ENCODE measurements at regions not wholly inside any gene's neighbourhood (a gene's known extent, or its start where the extent isn't known, plus 50 kb on each side); places are given as distances from the start of the nearest gene placed in this dataset.

- H3K36me3 ChIP-seq, result no peaks in the 10 kb centered on the region
- intact Hi-C loops (cut with DNase I), result no loop called here
- H3K9me3 ChIP-seq, result peaks cover 3 to 7% of the 10 kb centered on the region in 2 donors
- no peaks in the 10 kb centered on the region for H3K4me1 ChIP-seq
- DNase-seq (ENCODE audit: low spot score in 2 of 2), result no peak
- H3K27ac ChIP-seq, result no peak overlapping the region
- H3K4me3 ChIP-seq, result no peak overlapping the region
- no peaks in the 10 kb centered on the region for H3K27me3 ChIP-seq
- TF ChIP-seq, protein P1, sequence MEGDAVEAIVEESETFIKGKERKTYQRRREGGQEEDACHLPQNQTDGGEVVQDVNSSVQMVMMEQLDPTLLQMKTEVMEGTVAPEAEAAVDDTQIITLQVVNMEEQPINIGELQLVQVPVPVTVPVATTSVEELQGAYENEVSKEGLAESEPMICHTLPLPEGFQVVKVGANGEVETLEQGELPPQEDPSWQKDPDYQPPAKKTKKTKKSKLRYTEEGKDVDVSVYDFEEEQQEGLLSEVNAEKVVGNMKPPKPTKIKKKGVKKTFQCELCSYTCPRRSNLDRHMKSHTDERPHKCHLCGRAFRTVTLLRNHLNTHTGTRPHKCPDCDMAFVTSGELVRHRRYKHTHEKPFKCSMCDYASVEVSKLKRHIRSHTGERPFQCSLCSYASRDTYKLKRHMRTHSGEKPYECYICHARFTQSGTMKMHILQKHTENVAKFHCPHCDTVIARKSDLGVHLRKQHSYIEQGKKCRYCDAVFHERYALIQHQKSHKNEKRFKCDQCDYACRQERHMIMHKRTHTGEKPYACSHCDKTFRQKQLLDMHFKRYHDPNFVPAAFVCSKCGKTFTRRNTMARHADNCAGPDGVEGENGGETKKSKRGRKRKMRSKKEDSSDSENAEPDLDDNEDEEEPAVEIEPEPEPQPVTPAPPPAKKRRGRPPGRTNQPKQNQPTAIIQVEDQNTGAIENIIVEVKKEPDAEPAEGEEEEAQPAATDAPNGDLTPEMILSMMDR (IDR thresholded peaks at IDR 0.05), result no peak
Observed at GRCh38 chr6:148677594-148678476, 69.0 kb upstream of the UST start.

- Histone ChIP-seq H3K4me3 (no peak overlapping the region), H3K9me3 (no peaks in the 10 kb centered on the region), H3K27ac (no peak overlapping the region), H3K27me3 (no peaks in the 10 kb centered on the region), H3K4me1 (no peaks in the 10 kb centered on the region), H3K36me3 (no peaks in the 10 kb centered on the region)
- TF ChIP-seq, protein P1 (IDR thresholded peaks at IDR 0.05), result no peak
- intact Hi-C loops (cut with DNase I), result no loop called here
- no peak for DNase-seq (ENCODE audit: low spot score in 2 of 2)
Observed at GRCh38 chr6:148678682-148679081, 68.1 kb upstream of the UST start.

GRCh38 chr6:148681666-148682065 lies 65.2 kb upstream of the UST start:
- Histone ChIP-seq H3K27me3 (no peaks in the 10 kb centered on the region), H3K27ac (no peak overlapping the region), H3K4me1 (no peaks in the 10 kb centered on the region), H3K9me3 (no peaks in the 10 kb centered on the region), H3K36me3 (no peaks in the 10 kb centered on the region), H3K4me3 (no peak overlapping the region)
- intact Hi-C loops (cut with DNase I), result no loop called here
- DNase-seq (ENCODE audit: low spot score in 2 of 2), result no peak
- TF ChIP-seq, protein P1 (IDR thresholded peaks at IDR 0.05), result no peak

GRCh38 chr6:148682252-148682651 lies 64.6 kb upstream of the UST start:
- Histone ChIP-seq H3K9me3 (no peaks in the 10 kb centered on the region), H3K4me1 (no peaks in the 10 kb centered on the region), H3K27ac (no peak overlapping the region), H3K4me3 (no peak overlapping the region), H3K36me3 (no peaks in the 10 kb centered on the region), H3K27me3 (no peaks in the 10 kb centered on the region)
- DNase-seq (ENCODE audit: low spot score in 2 of 2), result no peak
- intact Hi-C loops (cut with DNase I), result no loop called here
- TF ChIP-seq, protein P1 (IDR thresholded peaks at IDR 0.05), result no peak

- H3K9me3 ChIP-seq, result no peaks in the 10 kb centered on the region
- intact Hi-C loops (cut with DNase I), result no loop called here
- no peak overlapping the region for H3K27ac ChIP-seq
- no peak for DNase-seq (ENCODE audit: low spot score in 2 of 2)
- H3K4me1 ChIP-seq, result no peaks in the 10 kb centered on the region
- TF ChIP-seq, protein P1 (IDR thresholded peaks at IDR 0.05), result no peak
- no peak overlapping the region for H3K4me3 ChIP-seq
- H3K27me3 ChIP-seq, result no peaks in the 10 kb centered on the region
- H3K36me3 ChIP-seq, result no peaks in the 10 kb centered on the region
Observed at GRCh38 chr6:148682990-148683389, 63.8 kb upstream of the UST start.

Measured in ascending aorta (tissue), 2 donors.